ENCODE measurements at regions not wholly inside any gene's neighbourhood (a gene's known extent, or its start where the extent isn't known, plus 50 kb on each side); places are given as distances from the start of the nearest gene placed in this dataset.
A peak's percentile ranks its signal among the peaks of the same experiment; 100 is the strongest.

- DNase-seq: no peak
Observed at GRCh38 chr3:164224126-164224525, 854.2 kb downstream of the SI start.

GRCh38 chr3:164222197-164222596 lies 856.1 kb downstream of the SI start:
- no peak for DNase-seq

- no peak for DNase-seq
Observed at GRCh38 chr3:164221297-164221696, 857.0 kb downstream of the SI start.

GRCh38 chr3:164209363-164209762 lies 868.9 kb downstream of the SI start:
- no peak for DNase-seq

- DNase-seq: no peak
Observed at GRCh38 chr3:164208821-164209220, 869.5 kb downstream of the SI start.

GRCh38 chr3:164208048-164208447 lies 870.2 kb downstream of the SI start:
- no peak for DNase-seq

GRCh38 chr3:164200053-164200823 lies 878.1 kb downstream of the SI start:
- no peak for DNase-seq

GRCh38 chr3:164196477-164196876 lies 881.8 kb downstream of the SI start:
- no peak for DNase-seq

GRCh38 chr3:164194842-164195241 lies 883.5 kb downstream of the SI start:
- DNase-seq: no peak

GRCh38 chr3:164192974-164193373 lies 885.3 kb downstream of the SI start:
- DNase-seq: no peak

GRCh38 chr3:164190566-164190965 lies 887.7 kb downstream of the SI start:
- no peak for DNase-seq

- no peak for DNase-seq
Observed at GRCh38 chr3:164186095-164186494, 892.2 kb downstream of the SI start.

- no peak for DNase-seq
Observed at GRCh38 chr3:164179110-164179774, 899.1 kb downstream of the SI start.

- no peak for DNase-seq
Observed at GRCh38 chr3:164174059-164174458, 904.2 kb downstream of the SI start.

GRCh38 chr3:164155400-164155799 lies 922.9 kb downstream of the SI start:
- DNase-seq: peak; percentile 12

GRCh38 chr3:164144824-164145223 lies 933.5 kb downstream of the SI start:
- DNase-seq: no peak

- DNase-seq: no peak
Observed at GRCh38 chr3:164132878-164133277, 945.4 kb downstream of the SI start.

- DNase-seq: no peak
Observed at GRCh38 chr3:164113371-164114332, 964.6 kb downstream of the SI start.

- no peak for DNase-seq
Observed at GRCh38 chr3:164096352-164096751, 981.9 kb downstream of the SI start.

- DNase-seq: no peak
Observed at GRCh38 chr3:164095949-164096348, 982.3 kb downstream of the SI start.

GRCh38 chr3:164095279-164095678 lies 983.0 kb downstream of the SI start:
- DNase-seq: no peak

GRCh38 chr3:164094546-164094945 lies 983.8 kb downstream of the SI start:
- no peak for DNase-seq

- no peak for DNase-seq
Observed at GRCh38 chr3:164080208-164080607, 998.1 kb downstream of the SI start.

All from SIG-M5 (cell line).